Testis (tissue), 2 donors: ENCODE measurements at regions not wholly inside any gene's neighbourhood (a gene's known extent, or its start where the extent isn't known, plus 50 kb on each side); places are given as distances from the start of the nearest gene placed in this dataset.

Experiments
- CTCF ChIP-seq, 3 experiments: fragments of 450-650 bp in 2 of 3; fragments of 200-600 bp in 1 of 3; sonication (generic) in 1 of 3; IDR thresholded peaks; one replicate each; pipeline ENCODE4 v1.5.1; 2016 to 2019; ENCODE audit warnings: antibody characterized with exemption in 3 of 3, mild to moderate bottlenecking in 2 of 3, moderate library complexity in 1 of 3
- POLR2A ChIP-seq: fragments of 450-650 bp; IDR thresholded peaks from one replicate; pipeline ENCODE4 v1.6.1; 2017; ENCODE audit warnings: antibody characterized with exemption, mild to moderate bottlenecking, moderate library complexity

- TF ChIP-seq CTCF (IDR thresholded peaks at IDR 0.05) (no peak), POLR2A (no peak)
These were observed 169.3 kb upstream of the STAC start for GRCh38 chr3:36210840-36211651.
